CD4-positive, alpha-beta T cell treated with Interleukin-6 for 4 hours (primary cell): ENCODE measurements at regions not wholly inside any gene's neighbourhood (a gene's known extent, or its start where the extent isn't known, plus 50 kb on each side); places are given as distances from the start of the nearest gene placed in this dataset.

Source experiments
- DNase-seq: peaks from one replicate; pipeline ENCODE4 v3.0.0-alpha.2; 2020; ENCODE audit warnings: mixed read lengths

GRCh38 chrX:13099121-13099520 lies 54.7 kb upstream of the FAM9C start:
- DNase-seq = no peak

- no peak for DNase-seq
Measured at GRCh38 chrX:13096728-13097127, 52.3 kb upstream of the FAM9C start.

- no peak for DNase-seq
Measured at GRCh38 chrX:13094828-13095341, 50.5 kb upstream of the FAM9C start.

GRCh38 chrX:13094374-13094773 lies 50.0 kb upstream of the FAM9C start:
- no peak for DNase-seq
